Neural crest cell (in vitro differentiated cells): ENCODE measurements at regions not wholly inside any gene's neighbourhood (a gene's known extent, or its start where the extent isn't known, plus 50 kb on each side); places are given as distances from the start of the nearest gene placed in this dataset.

Experiments used
- DNase-seq: peaks from one replicate; pipeline ENCODE4 v3.0.0; 2021; ENCODE audit warnings: low read depth, mixed read lengths, low spot score
- H3K27ac Mint-ChIP-seq: one replicate; pipeline ENCODE4 v1.8.0; 2021; ENCODE audit warnings: mild to moderate bottlenecking, mixed read lengths; ENCODE audit not compliant: unreplicated experiment
- H3K27me3 Mint-ChIP-seq: 2 replicates; pipeline ENCODE4 v1.8.0; 2021; ENCODE audit warnings: low read depth, mild to moderate bottlenecking, mixed read lengths
- H3K36me3 Mint-ChIP-seq: 2 replicates; pipeline ENCODE4 v1.8.0; 2021; ENCODE audit warnings: low read depth, mild to moderate bottlenecking, mixed read lengths
- H3K4me1 Mint-ChIP-seq: 2 replicates; pipeline ENCODE4 v1.8.0; 2021; ENCODE audit warnings: mixed read lengths
- H3K4me3 Mint-ChIP-seq: one replicate; pipeline ENCODE4 v1.8.0; 2021; ENCODE audit warnings: mild to moderate bottlenecking, mixed read lengths
- H3K9me3 Mint-ChIP-seq: 2 replicates; pipeline ENCODE4 v1.8.0; 2021; ENCODE audit warnings: mixed read lengths
- CTCF ChIP-seq: fragments of 200-600 bp; sonication (generic); conservative IDR thresholded peaks from 2 replicates; pipeline ENCODE4 v1.5.0; 2021; ENCODE audit warnings: antibody characterized with exemption, mild to moderate bottlenecking

GRCh38 chr12:76270657-76271358, 77.4 kb downstream of the BBS10 start:
- no peaks in the 10 kb centered on the region for H3K27me3 Mint-ChIP-seq
- no peak for TF ChIP-seq CTCF
- DNase-seq = no peak
- H3K4me3 Mint-ChIP-seq = no peak overlapping the region
- peaks cover 26% of the 10 kb centered on the region for H3K4me1 Mint-ChIP-seq
- H3K9me3 Mint-ChIP-seq = peaks cover 5% of the 10 kb centered on the region
- no peaks in the 10 kb centered on the region for H3K36me3 Mint-ChIP-seq
- peak overlapping the region; percentile 73 for H3K27ac Mint-ChIP-seq

- H3K27me3 Mint-ChIP-seq = no peaks in the 10 kb centered on the region
- DNase-seq = no peak
- peaks cover 7% of the 10 kb centered on the region for H3K9me3 Mint-ChIP-seq
- H3K27ac Mint-ChIP-seq = no peak overlapping the region
- H3K4me1 Mint-ChIP-seq = peaks cover 28% of the 10 kb centered on the region
- no peak overlapping the region for H3K4me3 Mint-ChIP-seq
- TF ChIP-seq CTCF = no peak
- H3K36me3 Mint-ChIP-seq = no peaks in the 10 kb centered on the region
These were observed 79.9 kb downstream of the BBS10 start for GRCh38 chr12:76268267-76268666.

- Mint-ChIP-seq H3K4me3 (no peak overlapping the region), H3K4me1 (peaks cover 24% of the 10 kb centered on the region), H3K36me3 (no peaks in the 10 kb centered on the region), H3K27ac (no peak overlapping the region), H3K9me3 (peaks cover 7% of the 10 kb centered on the region), H3K27me3 (no peaks in the 10 kb centered on the region)
- no peak for DNase-seq
- TF ChIP-seq CTCF = no peak
These were observed 81.4 kb downstream of the BBS10 start for GRCh38 chr12:76266797-76267196.

GRCh38 chr12:76265424-76266180, 82.6 kb downstream of the BBS10 start:
- Mint-ChIP-seq H3K27ac (no peak overlapping the region), H3K4me1 (peaks cover 17% of the 10 kb centered on the region), H3K36me3 (no peaks in the 10 kb centered on the region), H3K27me3 (no peaks in the 10 kb centered on the region), H3K4me3 (no peak overlapping the region), H3K9me3 (peaks cover 7% of the 10 kb centered on the region)
- no peak for TF ChIP-seq CTCF
- DNase-seq = no peak

GRCh38 chr12:76264611-76265012, 83.6 kb downstream of the BBS10 start:
- H3K9me3 Mint-ChIP-seq = peaks cover 10% of the 10 kb centered on the region
- H3K27me3 Mint-ChIP-seq = no peaks in the 10 kb centered on the region
- TF ChIP-seq CTCF = no peak
- H3K36me3 Mint-ChIP-seq = peaks cover 4% of the 10 kb centered on the region
- H3K27ac Mint-ChIP-seq = no peak overlapping the region
- no peak for DNase-seq
- no peak overlapping the region for H3K4me3 Mint-ChIP-seq
- H3K4me1 Mint-ChIP-seq = peaks cover 23% of the 10 kb centered on the region
